SIG-M5 treated with dmso at 0.1 percent for 504 hours (cell line): ENCODE measurements at regions not wholly inside any gene's neighbourhood (a gene's known extent, or its start where the extent isn't known, plus 50 kb on each side); places are given as distances from the start of the nearest gene placed in this dataset.
"Not testable (repeated sequence)": the region's sequence is repeated elsewhere in the genome, so short reads cannot be mapped to it uniquely, and the experiment has no call there.

Experiments used
- DNase-seq: peaks from one replicate; lab custom pipeline; 2025; ENCODE audit not compliant: unreplicated experiment; lab: John Stamatoyannopoulos, UW

- no peak for DNase-seq
These were observed 114.3 kb upstream of the RUNX1 start for GRCh38 chr21:35163411-35163810.

GRCh38 chr21:35162831-35163230 is 113.7 kb upstream of the RUNX1 start:
- no peak for DNase-seq

- no peak for DNase-seq
These were observed 110.8 kb upstream of the RUNX1 start for GRCh38 chr21:35159881-35160280.

- DNase-seq, result not testable (repeated sequence)
These were observed 108.3 kb upstream of the RUNX1 start for GRCh38 chr21:35157374-35157773.

- no peak for DNase-seq
These were observed 107.5 kb upstream of the RUNX1 start for GRCh38 chr21:35156293-35157278.

GRCh38 chr21:35154788-35155187 is 105.7 kb upstream of the RUNX1 start:
- DNase-seq, result no peak

GRCh38 chr21:35153671-35154070 is 104.6 kb upstream of the RUNX1 start:
- DNase-seq, result no peak

GRCh38 chr21:35150562-35151226 is 101.6 kb upstream of the RUNX1 start:
- no peak for DNase-seq

GRCh38 chr21:35149698-35150097 is 100.6 kb upstream of the RUNX1 start:
- DNase-seq, result no peak

GRCh38 chr21:35147439-35147838 is 98.3 kb upstream of the RUNX1 start:
- no peak for DNase-seq

- no peak for DNase-seq
These were observed 96.6 kb upstream of the RUNX1 start for GRCh38 chr21:35145626-35146233.

GRCh38 chr21:35144978-35145377 is 95.9 kb upstream of the RUNX1 start:
- DNase-seq, result no peak

- DNase-seq, result no peak
These were observed 93.1 kb upstream of the RUNX1 start for GRCh38 chr21:35142036-35142815.

GRCh38 chr21:35139382-35139715 is 90.2 kb upstream of the RUNX1 start:
- DNase-seq, result no peak

GRCh38 chr21:35138665-35139381 is 89.7 kb upstream of the RUNX1 start:
- DNase-seq, result no peak

- no peak for DNase-seq
These were observed 87.6 kb upstream of the RUNX1 start for GRCh38 chr21:35136586-35137219.

GRCh38 chr21:35136106-35136505 is 87.0 kb upstream of the RUNX1 start:
- DNase-seq, result no peak

- DNase-seq, result no peak
These were observed 86.4 kb upstream of the RUNX1 start for GRCh38 chr21:35135481-35135880.

GRCh38 chr21:35134309-35134708 is 85.2 kb upstream of the RUNX1 start:
- no peak for DNase-seq

GRCh38 chr21:35128536-35128935 is 79.4 kb upstream of the RUNX1 start:
- no peak for DNase-seq
